Right kidney (tissue), 1 donor: ENCODE measurements at regions not wholly inside any gene's neighbourhood (a gene's known extent, or its start where the extent isn't known, plus 50 kb on each side); places are given as distances from the start of the nearest gene placed in this dataset.

Source experiments
- DNase-seq: peaks from one replicate; pipeline ENCODE4 v3.0.0-alpha.2; 2016

DNA sequence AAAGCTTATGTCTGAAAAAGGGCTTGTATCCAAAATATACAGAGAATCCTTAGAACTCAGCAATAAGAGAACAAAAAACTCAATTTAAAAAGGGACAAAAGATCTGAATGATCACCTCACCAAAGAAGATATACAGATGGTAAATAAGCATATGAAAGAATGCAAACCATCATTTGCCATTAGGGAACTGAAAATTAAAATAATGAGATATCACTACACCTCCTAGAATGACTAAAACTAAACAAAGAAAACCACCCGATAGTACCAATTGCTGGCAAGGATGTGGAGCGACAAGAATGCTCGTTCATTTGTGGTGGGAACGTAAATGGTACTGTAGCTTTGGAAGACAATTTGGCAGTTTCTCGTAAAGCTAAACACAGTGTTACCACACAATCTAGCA is 66.9 kb upstream of the MPHOSPH6 start:
- no peak for DNase-seq

GRCh38 chr16:82236415-82236814 is 66.4 kb upstream of the MPHOSPH6 start:
- DNase-seq = no peak

DNA sequence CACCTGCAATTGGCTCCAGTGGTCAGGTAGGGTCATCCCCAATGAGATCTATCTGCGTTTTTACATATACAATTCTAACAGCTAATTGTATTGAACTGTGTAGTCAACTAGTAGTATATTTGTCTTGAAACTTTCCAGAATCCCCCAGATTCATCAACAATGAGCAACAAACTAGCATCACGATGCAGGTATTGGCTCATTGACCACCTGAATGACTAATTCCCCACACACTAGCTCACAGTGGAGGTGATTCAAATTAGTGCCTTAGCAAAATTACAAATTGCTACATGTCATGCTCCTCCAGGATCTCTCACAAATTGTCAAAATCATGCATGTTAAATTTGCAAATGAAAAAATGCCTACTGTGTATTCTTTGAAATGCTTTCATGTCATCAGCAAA is 62.8 kb upstream of the MPHOSPH6 start:
- DNase-seq = no peak

DNA sequence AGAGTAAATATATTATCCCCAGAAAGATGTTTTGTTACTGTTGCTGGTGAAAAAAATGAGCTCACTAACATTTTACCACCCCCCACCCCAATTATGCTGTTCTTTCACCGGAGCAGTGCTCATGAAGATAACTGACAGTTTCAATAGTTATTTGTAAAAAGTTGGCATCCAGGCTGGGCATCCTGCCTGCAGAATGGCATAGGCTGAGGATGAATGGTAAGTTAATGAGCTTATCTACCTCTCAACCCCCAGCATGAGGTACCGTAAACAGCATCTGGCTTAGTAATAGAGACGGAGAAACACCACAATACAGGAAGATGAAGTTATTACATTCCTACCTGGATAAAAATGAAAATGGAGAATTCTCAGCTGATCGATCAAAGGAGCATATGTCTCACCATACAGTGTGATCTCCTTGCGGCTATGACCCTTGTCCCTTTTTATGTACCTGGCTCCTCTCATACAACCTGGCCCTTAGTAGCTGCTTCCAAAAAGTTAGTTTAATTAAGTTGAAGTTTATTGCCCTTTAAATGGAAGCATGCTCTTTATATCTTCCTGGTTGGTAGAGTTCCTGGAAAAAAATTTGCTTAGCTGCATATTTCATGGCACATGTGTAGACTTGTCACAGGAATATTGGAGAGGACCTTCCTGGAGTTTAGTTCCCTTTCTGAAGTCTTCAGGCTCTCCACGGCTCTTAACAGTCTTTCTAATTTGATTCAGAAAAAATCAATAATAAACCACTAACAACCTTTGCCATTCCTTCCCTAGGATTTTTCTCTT is 61.2 kb upstream of the MPHOSPH6 start:
- DNase-seq = no peak

DNA sequence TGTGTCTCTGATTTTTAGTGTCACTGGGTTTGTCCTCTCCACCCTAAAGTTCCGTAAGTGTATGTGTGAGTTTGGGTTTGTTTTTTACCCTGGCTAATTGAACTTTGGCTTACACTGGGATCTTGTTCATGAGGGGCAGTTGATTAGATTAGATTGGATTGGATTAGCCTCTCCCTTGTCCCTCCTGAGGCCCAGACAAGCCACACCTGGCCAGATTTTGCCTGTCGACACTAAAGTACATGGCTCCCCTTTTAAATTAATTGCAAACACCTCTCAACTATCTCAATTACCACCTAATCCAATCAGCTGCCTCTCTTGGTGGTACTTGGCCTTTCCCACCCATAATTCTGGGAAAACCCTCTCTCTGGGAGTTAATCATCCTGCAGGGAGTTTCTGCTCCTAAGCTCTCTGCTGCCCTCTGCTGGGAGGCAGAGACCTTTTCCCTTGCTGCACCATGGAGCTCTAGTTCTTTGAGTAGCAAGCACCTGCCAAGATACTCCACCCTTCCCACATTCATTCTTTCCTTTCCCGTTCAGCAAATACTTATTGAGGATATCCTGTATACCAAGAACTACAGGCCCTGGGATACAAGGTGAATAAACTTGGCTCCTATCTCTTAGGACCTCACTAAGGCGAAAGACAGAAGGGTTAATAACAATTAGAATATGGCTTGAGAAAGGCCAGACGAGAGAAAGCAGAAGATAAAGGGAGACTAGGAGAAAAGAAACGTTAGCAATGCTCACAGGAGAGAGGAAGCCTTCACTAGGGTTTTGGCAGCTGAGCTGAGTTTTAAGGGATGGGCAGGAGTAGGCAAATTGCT is 60.0 kb upstream of the MPHOSPH6 start:
- peak; percentile 31 for DNase-seq

- no peak for DNase-seq
Measured at GRCh38 chr16:82226327-82226726, 56.3 kb upstream of the MPHOSPH6 start.

- DNase-seq = no peak
Measured at GRCh38 chr16:82224821-82225220, 54.8 kb upstream of the MPHOSPH6 start.

GRCh38 chr16:82220541-82220940 is 50.5 kb upstream of the MPHOSPH6 start:
- DNase-seq = no peak
